ENCODE measurements at regions not wholly inside any gene's neighbourhood (a gene's known extent, or its start where the extent isn't known, plus 50 kb on each side); places are given as distances from the start of the nearest gene placed in this dataset.

DNA sequence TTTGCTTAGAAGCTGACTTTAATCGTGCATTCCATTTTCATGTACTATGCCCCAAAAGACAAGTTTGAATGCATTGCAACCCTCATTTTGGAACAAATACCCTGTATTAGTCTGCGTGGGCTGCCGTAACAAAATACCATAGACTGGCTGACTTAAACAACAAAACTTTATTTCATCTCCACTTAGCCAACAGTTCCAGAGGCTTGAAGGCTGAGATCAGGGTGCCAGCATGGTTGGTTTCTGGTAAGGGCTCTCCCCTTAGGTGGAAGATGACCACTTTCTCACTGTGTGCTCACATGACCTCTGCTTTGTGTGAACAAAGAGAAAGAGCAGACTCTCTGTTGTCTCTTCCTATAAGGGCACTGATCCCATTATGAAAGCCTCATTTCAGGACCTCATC lies 431.7 kb upstream of the MAP3K7 start:
- Histone ChIP-seq H3K79me2 (ENCODE audit: low read depth) (no peaks in the 10 kb centered on the region), H3K9me2 (ENCODE audit: insufficient read depth) (no peaks in the 10 kb centered on the region), H3K9me3 (ENCODE audit: insufficient read depth, low read depth) (no peaks in the 10 kb centered on the region), H3F3A (ENCODE audit: insufficient read depth, low read depth) (no peaks in the 10 kb centered on the region), H3K36me3 (ENCODE audit: low read depth) (no peaks in the 10 kb centered on the region), H3K4me3 (no peak overlapping the region), H3K27me3 (ENCODE audit: insufficient read depth, low read depth) (no peaks in the 10 kb centered on the region), H3K4me1 (replicated peaks; ENCODE audit: insufficient read depth) (no peaks in the 10 kb centered on the region), H3K27ac (no peak overlapping the region), H3K4me2 (no peak overlapping the region), H2AFZ (no peak overlapping the region), H4K20me1 (ENCODE audit: insufficient read depth) (no peaks in the 10 kb centered on the region)
- ChIA-PET POLR2A (ENCODE audit: unreplicated experiment) (no interaction called here), CTCF (no interaction called here)
- TF ChIP-seq, protein P1, sequence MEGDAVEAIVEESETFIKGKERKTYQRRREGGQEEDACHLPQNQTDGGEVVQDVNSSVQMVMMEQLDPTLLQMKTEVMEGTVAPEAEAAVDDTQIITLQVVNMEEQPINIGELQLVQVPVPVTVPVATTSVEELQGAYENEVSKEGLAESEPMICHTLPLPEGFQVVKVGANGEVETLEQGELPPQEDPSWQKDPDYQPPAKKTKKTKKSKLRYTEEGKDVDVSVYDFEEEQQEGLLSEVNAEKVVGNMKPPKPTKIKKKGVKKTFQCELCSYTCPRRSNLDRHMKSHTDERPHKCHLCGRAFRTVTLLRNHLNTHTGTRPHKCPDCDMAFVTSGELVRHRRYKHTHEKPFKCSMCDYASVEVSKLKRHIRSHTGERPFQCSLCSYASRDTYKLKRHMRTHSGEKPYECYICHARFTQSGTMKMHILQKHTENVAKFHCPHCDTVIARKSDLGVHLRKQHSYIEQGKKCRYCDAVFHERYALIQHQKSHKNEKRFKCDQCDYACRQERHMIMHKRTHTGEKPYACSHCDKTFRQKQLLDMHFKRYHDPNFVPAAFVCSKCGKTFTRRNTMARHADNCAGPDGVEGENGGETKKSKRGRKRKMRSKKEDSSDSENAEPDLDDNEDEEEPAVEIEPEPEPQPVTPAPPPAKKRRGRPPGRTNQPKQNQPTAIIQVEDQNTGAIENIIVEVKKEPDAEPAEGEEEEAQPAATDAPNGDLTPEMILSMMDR (conservative IDR thresholded peaks at IDR 0.05): no peak
- TF ChIP-seq EZH2 (IDR thresholded peaks at IDR 0.05; ENCODE audit: low read depth): no peak
- DNase-seq: no peak
- intact Hi-C loops (cut with micrococcal nuclease; ENCODE audit: unreplicated experiment): no loop called here
- no TSS peak for BruUV-seq (replicated peaks)

DNA sequence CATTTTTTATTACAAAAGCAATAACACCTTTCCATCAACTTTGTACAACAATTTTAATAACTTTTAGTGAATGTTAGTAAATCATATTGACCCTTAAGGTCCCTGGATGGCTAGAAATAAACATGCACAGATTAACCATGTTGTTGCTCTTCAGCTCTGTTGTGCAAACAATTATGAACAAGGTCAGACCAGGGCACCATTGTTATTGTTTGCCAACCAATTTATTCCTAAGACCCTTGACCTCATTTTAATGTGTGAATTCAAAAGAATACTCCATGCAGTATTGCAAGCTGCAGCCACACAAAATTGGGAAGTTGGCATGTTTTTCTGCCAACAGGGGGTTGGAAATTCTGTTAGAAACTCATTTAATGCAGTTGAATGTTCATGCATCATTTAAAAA lies 426.6 kb upstream of the MAP3K7 start:
- Histone ChIP-seq H4K20me1 (ENCODE audit: insufficient read depth) (no peaks in the 10 kb centered on the region), H3K27ac (no peak overlapping the region), H3F3A (ENCODE audit: insufficient read depth, low read depth) (no peaks in the 10 kb centered on the region), H3K4me2 (no peak overlapping the region), H3K4me3 (no peak overlapping the region), H3K9me2 (ENCODE audit: insufficient read depth) (no peaks in the 10 kb centered on the region), H3K9me3 (ENCODE audit: insufficient read depth, low read depth) (no peaks in the 10 kb centered on the region), H2AFZ (no peak overlapping the region), H3K79me2 (ENCODE audit: low read depth) (no peaks in the 10 kb centered on the region), H3K27me3 (ENCODE audit: insufficient read depth, low read depth) (no peaks in the 10 kb centered on the region), H3K36me3 (ENCODE audit: low read depth) (no peaks in the 10 kb centered on the region), H3K4me1 (replicated peaks; ENCODE audit: insufficient read depth) (no peaks in the 10 kb centered on the region)
- BruUV-seq (replicated peaks): no TSS peak
- ChIA-PET POLR2A (ENCODE audit: unreplicated experiment) (no interaction called here), CTCF (no interaction called here)
- intact Hi-C loops (cut with micrococcal nuclease; ENCODE audit: unreplicated experiment): no loop called here
- no peak for DNase-seq
- no peak for TF ChIP-seq EZH2 (IDR thresholded peaks at IDR 0.05; ENCODE audit: low read depth)
- TF ChIP-seq, protein P1 (conservative IDR thresholded peaks at IDR 0.05): no peak

DNA sequence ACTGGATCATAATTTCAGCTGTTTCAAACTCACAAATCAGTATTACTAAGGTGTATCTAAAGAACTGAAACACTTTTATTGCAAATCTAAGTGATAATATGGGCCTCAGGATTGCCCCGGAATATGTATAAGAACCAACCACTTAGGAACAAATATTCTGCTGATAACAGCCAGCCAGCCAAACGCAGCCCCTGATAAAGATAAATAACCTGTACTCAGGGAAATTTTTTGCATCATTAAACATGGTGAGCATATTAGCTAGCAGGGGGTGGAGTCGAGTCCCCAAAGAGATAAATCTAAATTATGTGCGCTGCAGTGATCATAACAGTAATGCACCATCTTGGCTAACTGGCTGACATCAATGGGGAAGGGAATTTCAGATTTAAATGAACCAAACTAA lies 410.2 kb upstream of the MAP3K7 start:
- DNase-seq: no peak
- Histone ChIP-seq H4K20me1 (ENCODE audit: insufficient read depth) (no peaks in the 10 kb centered on the region), H3K9me3 (ENCODE audit: insufficient read depth, low read depth) (no peaks in the 10 kb centered on the region), H3K4me2 (no peak overlapping the region), H3K36me3 (ENCODE audit: low read depth) (no peaks in the 10 kb centered on the region), H3K27me3 (ENCODE audit: insufficient read depth, low read depth) (no peaks in the 10 kb centered on the region), H3K79me2 (ENCODE audit: low read depth) (no peaks in the 10 kb centered on the region), H3F3A (ENCODE audit: insufficient read depth, low read depth) (no peaks in the 10 kb centered on the region), H3K4me3 (no peak overlapping the region), H3K27ac (no peak overlapping the region), H3K9me2 (ENCODE audit: insufficient read depth) (no peaks in the 10 kb centered on the region), H3K4me1 (replicated peaks; ENCODE audit: insufficient read depth) (no peaks in the 10 kb centered on the region), H2AFZ (no peak overlapping the region)
- POLR2A ChIA-PET (ENCODE audit: unreplicated experiment): no interaction called here
- CTCF ChIA-PET: no interaction called here
- intact Hi-C loops (cut with micrococcal nuclease; ENCODE audit: unreplicated experiment): no loop called here
- BruUV-seq (replicated peaks): no TSS peak
- TF ChIP-seq, protein P1 (conservative IDR thresholded peaks at IDR 0.05): no peak
- TF ChIP-seq EZH2 (IDR thresholded peaks at IDR 0.05; ENCODE audit: low read depth): no peak
